NCI-H69 (cell line): ENCODE measurements at regions not wholly inside any gene's neighbourhood (a gene's known extent, or its start where the extent isn't known, plus 50 kb on each side); places are given as distances from the start of the nearest gene placed in this dataset.

Experiments used
- DNase-seq: peaks from one replicate; lab custom pipeline; 2025; lab: John Stamatoyannopoulos, UW

DNA sequence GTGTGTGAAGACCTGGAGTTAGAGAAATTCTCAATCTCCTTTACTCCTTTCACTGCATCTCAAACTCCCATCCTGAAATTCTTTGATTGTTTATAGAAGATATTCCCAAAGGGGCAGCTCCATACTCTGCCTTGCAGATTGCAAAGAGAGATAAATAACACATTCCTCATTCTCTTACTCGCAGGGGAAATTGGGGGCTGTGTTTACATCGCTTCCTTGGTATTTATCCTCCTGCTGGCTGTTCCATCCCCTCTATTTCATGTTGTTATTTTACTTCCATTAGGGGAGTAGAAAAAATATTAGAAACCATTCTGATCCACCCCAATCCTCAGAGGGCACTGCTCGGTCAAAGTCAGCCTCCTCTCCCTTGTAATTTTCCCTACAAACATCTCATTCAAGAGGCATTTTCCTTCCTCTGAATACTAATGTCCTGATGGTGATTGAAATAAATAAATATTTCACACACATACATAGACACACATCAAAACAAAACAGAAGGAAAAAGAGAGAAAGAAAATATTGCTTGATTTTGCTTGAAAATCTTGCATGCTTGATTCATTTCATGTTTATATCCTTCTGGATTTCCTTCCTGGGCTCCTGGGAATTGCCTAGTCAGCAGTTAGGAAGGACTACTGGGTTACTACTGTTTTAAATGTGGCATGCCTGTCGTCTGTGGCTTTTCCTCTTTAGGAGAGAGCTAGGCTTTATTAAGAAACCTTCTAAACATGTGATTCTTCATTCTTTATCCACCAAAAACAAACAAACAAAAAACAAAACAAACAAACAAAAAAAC lies 420.1 kb upstream of the PAPPA start:
- DNase-seq = no peak

- no peak for DNase-seq
Observed at GRCh38 chr9:115739096-115739875, 414.3 kb upstream of the PAPPA start.

- no peak for DNase-seq
Observed at GRCh38 chr9:115740986-115741385, 412.6 kb upstream of the PAPPA start.

GRCh38 chr9:115743709-115744605 lies 409.6 kb upstream of the PAPPA start:
- no peak for DNase-seq

DNA sequence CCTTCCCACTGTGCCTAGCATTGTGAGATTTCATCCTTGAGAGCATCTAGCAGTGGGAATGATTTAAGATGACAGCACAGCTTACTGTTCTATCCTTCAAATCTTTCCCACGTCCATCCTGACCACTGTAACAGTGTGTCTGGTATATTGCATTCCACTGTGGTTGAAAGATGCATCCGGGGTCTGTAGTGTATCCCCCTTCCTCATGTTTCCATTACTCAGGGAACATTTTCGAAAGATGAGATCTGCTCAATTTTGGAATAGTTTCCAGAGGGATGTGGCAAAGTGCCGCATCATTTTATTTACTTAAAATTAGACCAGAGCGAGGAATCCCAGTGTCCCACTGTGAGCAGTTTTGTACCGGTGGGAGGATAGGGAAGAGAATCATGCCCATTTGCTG lies 407.1 kb upstream of the PAPPA start:
- no peak for DNase-seq

DNA sequence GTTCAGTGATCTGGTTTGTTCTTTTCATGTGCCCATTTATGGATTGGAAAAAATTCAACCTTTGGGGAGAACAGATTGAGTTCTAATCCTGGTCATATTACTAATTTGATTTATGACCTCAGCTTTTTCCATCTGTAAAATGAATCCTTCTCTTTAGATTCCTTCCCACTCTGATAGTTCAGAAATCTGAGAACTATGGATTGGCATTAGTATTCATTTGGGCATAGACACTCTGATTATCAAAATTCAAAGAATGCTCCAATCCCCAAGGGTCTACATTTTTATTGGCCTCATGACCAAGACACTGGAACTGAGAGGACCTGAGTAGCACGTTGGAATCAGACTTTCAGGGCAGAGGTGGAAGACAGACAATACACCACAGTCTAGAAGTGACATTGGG lies 405.9 kb upstream of the PAPPA start:
- DNase-seq = no peak

GRCh38 chr9:115756736-115757135 lies 396.9 kb upstream of the PAPPA start:
- DNase-seq = no peak

GRCh38 chr9:115757461-115757860 lies 396.1 kb upstream of the PAPPA start:
- no peak for DNase-seq

- DNase-seq = no peak
Observed at GRCh38 chr9:115758441-115758840, 395.1 kb upstream of the PAPPA start.

- no peak for DNase-seq
Observed at GRCh38 chr9:115759426-115759825, 394.2 kb upstream of the PAPPA start.

GRCh38 chr9:115764645-115765044 lies 388.9 kb upstream of the PAPPA start:
- no peak for DNase-seq

DNA sequence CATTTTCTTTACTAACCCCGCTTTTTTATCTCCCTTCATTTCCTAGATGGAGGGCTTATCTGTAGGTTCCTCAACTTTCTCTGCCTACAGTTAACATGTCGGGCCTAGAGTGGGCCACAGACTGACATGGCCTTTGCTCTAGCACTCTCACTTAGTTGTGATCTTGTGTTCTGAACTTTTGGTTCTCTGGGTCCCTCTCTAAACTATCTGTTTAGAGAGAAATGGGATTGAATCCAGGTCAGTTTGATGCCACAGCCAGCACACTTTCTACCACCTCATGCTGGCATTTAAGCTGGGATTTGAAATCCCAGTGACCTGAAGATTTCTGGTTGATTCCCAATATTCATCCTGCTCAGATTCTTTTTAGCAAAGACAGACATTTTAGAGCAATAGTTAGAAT lies 388.5 kb upstream of the PAPPA start:
- no peak for DNase-seq

- no peak for DNase-seq
Observed at GRCh38 chr9:115766370-115766955, 387.1 kb upstream of the PAPPA start.

DNA sequence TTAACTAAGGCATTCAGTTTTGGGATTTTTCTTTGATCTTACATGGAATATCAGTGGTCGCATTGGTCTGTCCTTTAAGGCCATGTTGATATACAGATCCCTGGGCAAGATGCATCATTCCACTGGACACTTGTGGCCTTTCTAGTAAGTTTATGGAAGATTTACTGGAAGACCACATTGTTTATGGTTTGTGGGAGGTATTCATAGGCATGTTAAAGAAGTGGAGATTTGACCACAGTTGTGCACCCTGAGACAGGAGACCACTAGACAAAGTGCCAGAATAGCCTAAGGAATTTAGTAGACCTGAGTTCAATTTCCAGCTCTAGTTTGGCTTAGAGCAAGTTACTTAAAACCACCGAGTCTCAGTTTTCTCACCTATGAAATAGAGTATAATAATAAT lies 383.1 kb upstream of the PAPPA start:
- no peak for DNase-seq

DNA sequence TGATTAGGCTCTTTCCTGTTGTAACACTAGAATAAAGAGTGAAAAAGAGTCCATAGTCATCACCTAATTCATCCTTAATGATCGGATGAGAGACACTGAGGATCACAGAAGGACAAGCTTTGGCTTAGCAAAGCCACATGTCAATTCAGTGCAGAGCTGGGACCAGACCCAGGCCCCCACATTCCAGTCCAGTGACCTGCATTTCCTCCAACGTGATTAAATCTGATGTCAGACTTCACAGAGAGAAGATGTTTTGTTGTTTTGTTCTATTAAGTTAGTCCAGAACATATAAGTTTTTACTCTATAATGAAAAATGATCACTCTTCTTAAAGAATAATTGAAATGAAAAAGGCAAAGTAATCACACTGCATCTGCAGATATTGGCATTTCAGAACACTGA lies 377.9 kb upstream of the PAPPA start:
- DNase-seq = no peak

GRCh38 chr9:115777610-115778009 lies 376.0 kb upstream of the PAPPA start:
- DNase-seq = no peak

GRCh38 chr9:115781070-115781736 lies 372.4 kb upstream of the PAPPA start:
- no peak for DNase-seq

GRCh38 chr9:115786321-115786720 lies 367.3 kb upstream of the PAPPA start:
- no peak for DNase-seq

- DNase-seq = no peak
Observed at GRCh38 chr9:115790520-115790919, 363.1 kb upstream of the PAPPA start.

DNA sequence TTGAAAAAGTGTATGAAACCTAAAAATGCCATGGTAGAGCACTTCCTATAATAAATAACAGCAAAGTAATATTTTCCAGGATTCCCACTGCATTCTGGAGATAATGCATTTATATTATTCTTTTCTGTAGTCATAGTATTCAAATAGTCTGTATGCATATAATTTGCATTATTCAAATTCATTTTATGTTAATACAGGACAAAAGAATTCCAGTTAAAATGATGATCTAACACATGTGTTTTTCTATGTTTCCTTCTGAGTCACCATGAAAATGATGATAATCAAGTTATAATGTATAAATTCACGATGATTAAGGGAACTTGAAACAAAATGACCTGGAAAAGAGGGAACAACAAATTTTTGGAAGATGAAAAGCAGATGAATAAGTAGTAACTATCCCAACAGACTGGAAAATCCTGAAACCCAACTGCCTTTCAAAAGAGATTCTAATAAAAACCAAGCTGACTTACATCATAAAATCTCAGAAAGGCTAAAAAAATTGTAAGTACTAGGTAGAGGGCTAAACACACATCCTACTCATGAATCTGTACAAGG lies 358.6 kb upstream of the PAPPA start:
- no peak for DNase-seq

DNA sequence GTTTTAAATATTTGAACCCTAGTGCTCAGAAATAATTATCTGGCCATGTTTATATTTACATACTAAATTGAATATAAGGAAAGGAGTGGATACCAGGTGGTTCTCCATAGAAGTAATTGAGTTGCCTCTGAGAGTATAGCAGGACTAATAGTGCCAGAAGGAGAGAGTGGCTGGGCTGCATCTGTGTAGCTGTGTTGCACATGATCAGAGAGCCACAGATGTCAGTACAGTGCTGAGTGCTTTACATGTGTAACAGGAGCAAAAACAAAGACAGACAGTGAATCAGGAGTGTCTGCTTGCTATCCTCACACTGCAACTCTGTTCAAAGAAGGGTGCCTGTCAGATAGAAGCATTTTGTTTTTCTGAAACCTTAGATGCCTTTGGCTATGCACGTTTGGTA lies 353.9 kb upstream of the PAPPA start:
- DNase-seq = no peak
